ENCODE measurements at regions not wholly inside any gene's neighbourhood (a gene's known extent, or its start where the extent isn't known, plus 50 kb on each side); places are given as distances from the start of the nearest gene placed in this dataset.

GRCh38 chr5:54882841-54883240, 102.6 kb downstream of the ESM1 start:
- Histone ChIP-seq H3K4me1 (ENCODE audit: insufficient read depth, low read length) (no peaks in the 10 kb centered on the region), H3K36me3 (ENCODE audit: insufficient read depth, low read length) (no peaks in the 10 kb centered on the region), H3K9ac (ENCODE audit: low read length) (no peak overlapping the region), H3K9me3 (ENCODE audit: low read length) (no peaks in the 10 kb centered on the region), H3K4me3 (ENCODE audit: low read depth in 1 of 2, low read length in 2 of 2) (peak overlapping the region in 1 of 2 donors; percentile 54), H3K27me3 (ENCODE audit: control insufficient read depth in 1 of 2, insufficient read depth in 2 of 2, low read length in 2 of 2) (no peaks in the 10 kb centered on the region), H3K27ac (ENCODE audit: low read depth, low read length) (peak overlapping the region; percentile 42)

GRCh38 chr5:54882101-54882500, 103.3 kb downstream of the ESM1 start:
- no peak overlapping the region for H3K9ac ChIP-seq (ENCODE audit: low read length)
- no peaks in the 10 kb centered on the region for H3K9me3 ChIP-seq (ENCODE audit: low read length)
- H3K4me3 ChIP-seq (ENCODE audit: low read depth in 1 of 2, low read length in 2 of 2), result no peak overlapping the region
- no peak overlapping the region for H3K27ac ChIP-seq (ENCODE audit: low read depth, low read length)
- H3K27me3 ChIP-seq (ENCODE audit: control insufficient read depth in 1 of 2, insufficient read depth in 2 of 2, low read length in 2 of 2), result no peaks in the 10 kb centered on the region
- no peaks in the 10 kb centered on the region for H3K36me3 ChIP-seq (ENCODE audit: insufficient read depth, low read length)
- H3K4me1 ChIP-seq (ENCODE audit: insufficient read depth, low read length), result no peaks in the 10 kb centered on the region

- Histone ChIP-seq H3K27ac (ENCODE audit: low read depth, low read length) (no peak overlapping the region), H3K9ac (ENCODE audit: low read length) (no peak overlapping the region), H3K4me3 (ENCODE audit: low read depth in 1 of 2, low read length in 2 of 2) (no peak overlapping the region), H3K27me3 (ENCODE audit: control insufficient read depth in 1 of 2, insufficient read depth in 2 of 2, low read length in 2 of 2) (no peaks in the 10 kb centered on the region), H3K36me3 (ENCODE audit: insufficient read depth, low read length) (no peaks in the 10 kb centered on the region), H3K9me3 (ENCODE audit: low read length) (no peaks in the 10 kb centered on the region), H3K4me1 (ENCODE audit: insufficient read depth, low read length) (no peaks in the 10 kb centered on the region)
Measured at GRCh38 chr5:54881286-54882005, 103.9 kb downstream of the ESM1 start.

GRCh38 chr5:54876976-54877375, 108.4 kb downstream of the ESM1 start:
- Histone ChIP-seq H3K27me3 (ENCODE audit: control insufficient read depth in 1 of 2, insufficient read depth in 2 of 2, low read length in 2 of 2) (no peaks in the 10 kb centered on the region), H3K9me3 (ENCODE audit: low read length) (no peaks in the 10 kb centered on the region), H3K27ac (ENCODE audit: low read depth, low read length) (no peak overlapping the region), H3K4me3 (ENCODE audit: low read depth in 1 of 2, low read length in 2 of 2) (no peak overlapping the region), H3K36me3 (ENCODE audit: insufficient read depth, low read length) (no peaks in the 10 kb centered on the region), H3K4me1 (ENCODE audit: insufficient read depth, low read length) (no peaks in the 10 kb centered on the region), H3K9ac (ENCODE audit: low read length) (no peak overlapping the region)

- Histone ChIP-seq H3K4me1 (ENCODE audit: insufficient read depth, low read length) (no peaks in the 10 kb centered on the region), H3K9ac (ENCODE audit: low read length) (no peak overlapping the region), H3K27me3 (ENCODE audit: control insufficient read depth in 1 of 2, insufficient read depth in 2 of 2, low read length in 2 of 2) (no peaks in the 10 kb centered on the region), H3K4me3 (ENCODE audit: low read depth in 1 of 2, low read length in 2 of 2) (no peak overlapping the region), H3K36me3 (ENCODE audit: insufficient read depth, low read length) (no peaks in the 10 kb centered on the region), H3K9me3 (ENCODE audit: low read length) (no peaks in the 10 kb centered on the region), H3K27ac (ENCODE audit: low read depth, low read length) (no peak overlapping the region)
Measured at GRCh38 chr5:54876556-54876955, 108.8 kb downstream of the ESM1 start.

GRCh38 chr5:54874337-54875021, 110.9 kb downstream of the ESM1 start:
- H3K9ac ChIP-seq (ENCODE audit: low read length), result no peak overlapping the region
- no peaks in the 10 kb centered on the region for H3K36me3 ChIP-seq (ENCODE audit: insufficient read depth, low read length)
- no peaks in the 10 kb centered on the region for H3K4me1 ChIP-seq (ENCODE audit: insufficient read depth, low read length)
- H3K27ac ChIP-seq (ENCODE audit: low read depth, low read length), result no peak overlapping the region
- no peak overlapping the region for H3K4me3 ChIP-seq (ENCODE audit: low read depth in 1 of 2, low read length in 2 of 2)
- H3K9me3 ChIP-seq (ENCODE audit: low read length), result no peaks in the 10 kb centered on the region
- H3K27me3 ChIP-seq (ENCODE audit: control insufficient read depth in 1 of 2, insufficient read depth in 2 of 2, low read length in 2 of 2), result no peaks in the 10 kb centered on the region

- Histone ChIP-seq H3K4me3 (ENCODE audit: low read depth in 1 of 2, low read length in 2 of 2) (no peak overlapping the region), H3K27ac (ENCODE audit: low read depth, low read length) (no peak overlapping the region), H3K27me3 (ENCODE audit: control insufficient read depth in 1 of 2, insufficient read depth in 2 of 2, low read length in 2 of 2) (no peaks in the 10 kb centered on the region), H3K36me3 (ENCODE audit: insufficient read depth, low read length) (no peaks in the 10 kb centered on the region), H3K4me1 (ENCODE audit: insufficient read depth, low read length) (no peaks in the 10 kb centered on the region), H3K9me3 (ENCODE audit: low read length) (no peaks in the 10 kb centered on the region), H3K9ac (ENCODE audit: low read length) (no peak overlapping the region)
Measured at GRCh38 chr5:54873691-54874090, 111.7 kb downstream of the ESM1 start.

- Histone ChIP-seq H3K9ac (ENCODE audit: low read length) (no peak overlapping the region), H3K27ac (ENCODE audit: low read depth, low read length) (no peak overlapping the region), H3K27me3 (ENCODE audit: control insufficient read depth in 1 of 2, insufficient read depth in 2 of 2, low read length in 2 of 2) (no peaks in the 10 kb centered on the region), H3K4me1 (ENCODE audit: insufficient read depth, low read length) (no peaks in the 10 kb centered on the region), H3K36me3 (ENCODE audit: insufficient read depth, low read length) (no peaks in the 10 kb centered on the region), H3K9me3 (ENCODE audit: low read length) (no peaks in the 10 kb centered on the region), H3K4me3 (ENCODE audit: low read depth in 1 of 2, low read length in 2 of 2) (no peak overlapping the region)
Measured at GRCh38 chr5:54872810-54873209, 112.6 kb downstream of the ESM1 start.

GRCh38 chr5:54870271-54870670, 115.1 kb downstream of the ESM1 start:
- Histone ChIP-seq H3K9me3 (ENCODE audit: low read length) (no peaks in the 10 kb centered on the region), H3K4me1 (ENCODE audit: insufficient read depth, low read length) (no peaks in the 10 kb centered on the region), H3K36me3 (ENCODE audit: insufficient read depth, low read length) (no peaks in the 10 kb centered on the region), H3K27ac (ENCODE audit: low read depth, low read length) (no peak overlapping the region), H3K9ac (ENCODE audit: low read length) (no peak overlapping the region), H3K4me3 (ENCODE audit: low read depth in 1 of 2, low read length in 2 of 2) (no peak overlapping the region), H3K27me3 (ENCODE audit: control insufficient read depth in 1 of 2, insufficient read depth in 2 of 2, low read length in 2 of 2) (no peaks in the 10 kb centered on the region)

- H3K36me3 ChIP-seq (ENCODE audit: insufficient read depth, low read length), result no peaks in the 10 kb centered on the region
- H3K4me3 ChIP-seq (ENCODE audit: low read depth in 1 of 2, low read length in 2 of 2), result no peak overlapping the region
- H3K9ac ChIP-seq (ENCODE audit: low read length), result no peak overlapping the region
- H3K9me3 ChIP-seq (ENCODE audit: low read length), result no peaks in the 10 kb centered on the region
- H3K27me3 ChIP-seq (ENCODE audit: control insufficient read depth in 1 of 2, insufficient read depth in 2 of 2, low read length in 2 of 2), result no peaks in the 10 kb centered on the region
- no peaks in the 10 kb centered on the region for H3K4me1 ChIP-seq (ENCODE audit: insufficient read depth, low read length)
- no peak overlapping the region for H3K27ac ChIP-seq (ENCODE audit: low read depth, low read length)
Measured at GRCh38 chr5:54869691-54870090, 115.7 kb downstream of the ESM1 start.

GRCh38 chr5:54868511-54869483, 116.6 kb downstream of the ESM1 start:
- no peaks in the 10 kb centered on the region for H3K4me1 ChIP-seq (ENCODE audit: insufficient read depth, low read length)
- H3K27me3 ChIP-seq (ENCODE audit: control insufficient read depth in 1 of 2, insufficient read depth in 2 of 2, low read length in 2 of 2), result no peaks in the 10 kb centered on the region
- H3K4me3 ChIP-seq (ENCODE audit: low read depth in 1 of 2, low read length in 2 of 2), result no peak overlapping the region
- no peaks in the 10 kb centered on the region for H3K36me3 ChIP-seq (ENCODE audit: insufficient read depth, low read length)
- no peak overlapping the region for H3K9ac ChIP-seq (ENCODE audit: low read length)
- H3K9me3 ChIP-seq (ENCODE audit: low read length), result no peaks in the 10 kb centered on the region
- H3K27ac ChIP-seq (ENCODE audit: low read depth, low read length), result no peak overlapping the region

Data from muscle layer of colon (tissue), 2 donors.